ENCODE measurements at regions not wholly inside any gene's neighbourhood (a gene's known extent, or its start where the extent isn't known, plus 50 kb on each side); places are given as distances from the start of the nearest gene placed in this dataset.

DNA sequence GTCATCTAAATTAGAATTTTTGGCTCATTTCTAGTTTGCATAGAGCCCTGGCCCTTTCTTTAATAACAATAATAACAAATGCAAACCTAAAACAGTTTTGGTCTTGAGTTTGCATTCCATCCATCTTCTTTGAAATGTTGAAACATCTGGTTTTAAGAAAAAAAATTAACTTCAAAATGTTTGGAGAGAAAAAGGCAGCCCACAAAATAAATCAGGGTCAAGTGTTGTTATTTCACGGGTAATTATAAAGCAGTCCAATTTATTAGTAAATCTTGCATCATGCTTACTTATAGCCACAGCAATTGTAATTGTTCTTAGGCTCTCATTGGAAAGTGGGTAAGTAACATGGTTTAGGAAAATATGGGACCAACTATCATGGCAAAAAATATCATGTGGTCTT is 247.0 kb upstream of the MEF2C start:
- TF ChIP-seq POLR2AphosphoS5 (IDR thresholded peaks at IDR 0.05; ENCODE audit: insufficient read depth in 1 of 2, low read depth in 1 of 2): no peak
- TF ChIP-seq, protein P1, sequence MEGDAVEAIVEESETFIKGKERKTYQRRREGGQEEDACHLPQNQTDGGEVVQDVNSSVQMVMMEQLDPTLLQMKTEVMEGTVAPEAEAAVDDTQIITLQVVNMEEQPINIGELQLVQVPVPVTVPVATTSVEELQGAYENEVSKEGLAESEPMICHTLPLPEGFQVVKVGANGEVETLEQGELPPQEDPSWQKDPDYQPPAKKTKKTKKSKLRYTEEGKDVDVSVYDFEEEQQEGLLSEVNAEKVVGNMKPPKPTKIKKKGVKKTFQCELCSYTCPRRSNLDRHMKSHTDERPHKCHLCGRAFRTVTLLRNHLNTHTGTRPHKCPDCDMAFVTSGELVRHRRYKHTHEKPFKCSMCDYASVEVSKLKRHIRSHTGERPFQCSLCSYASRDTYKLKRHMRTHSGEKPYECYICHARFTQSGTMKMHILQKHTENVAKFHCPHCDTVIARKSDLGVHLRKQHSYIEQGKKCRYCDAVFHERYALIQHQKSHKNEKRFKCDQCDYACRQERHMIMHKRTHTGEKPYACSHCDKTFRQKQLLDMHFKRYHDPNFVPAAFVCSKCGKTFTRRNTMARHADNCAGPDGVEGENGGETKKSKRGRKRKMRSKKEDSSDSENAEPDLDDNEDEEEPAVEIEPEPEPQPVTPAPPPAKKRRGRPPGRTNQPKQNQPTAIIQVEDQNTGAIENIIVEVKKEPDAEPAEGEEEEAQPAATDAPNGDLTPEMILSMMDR (IDR thresholded peaks at IDR 0.05): no peak
